GM12892 (cell line): ENCODE measurements at regions not wholly inside any gene's neighbourhood (a gene's known extent, or its start where the extent isn't known, plus 50 kb on each side); places are given as distances from the start of the nearest gene placed in this dataset.

Source experiments
- POLR2A ChIP-seq: IDR thresholded peaks from 2 replicates; pipeline ENCODE4 v1.6.1; 2011; ENCODE audit warnings: low read depth, low read length, control low read depth
- POLR2AphosphoS5 ChIP-seq: IDR thresholded peaks from 2 replicates; pipeline ENCODE4 v1.6.1; 2011; ENCODE audit warnings: low read depth, low read length, control low read depth

DNA sequence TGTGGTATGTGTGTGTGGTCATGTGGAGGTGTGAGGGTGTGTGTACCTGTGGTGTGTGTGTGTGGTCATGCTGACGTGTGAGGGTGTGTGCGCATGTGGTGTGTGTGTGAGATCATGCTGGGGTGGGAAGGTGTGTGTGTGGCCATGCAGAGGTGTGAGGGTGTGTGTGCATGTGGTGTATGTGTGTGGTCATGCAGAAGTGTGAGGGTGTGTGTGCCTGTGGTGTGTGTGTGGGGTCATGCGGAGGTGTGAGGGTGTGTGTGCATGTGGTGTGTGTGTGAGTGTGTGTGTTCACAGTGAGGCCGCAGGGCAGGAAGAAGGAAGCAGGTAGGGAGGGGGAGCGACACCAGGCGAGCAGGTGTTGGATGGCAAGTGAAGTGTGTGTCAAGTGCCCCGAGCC is 259.0 kb downstream of the LOXHD1 start:
- TF ChIP-seq POLR2AphosphoS5 (no peak), POLR2A (no peak)
